Peyer's patch (tissue), 4 donors: ENCODE measurements at regions not wholly inside any gene's neighbourhood (a gene's known extent, or its start where the extent isn't known, plus 50 kb on each side); places are given as distances from the start of the nearest gene placed in this dataset.

Experiments
- POLR2A ChIP-seq, 2 donors: fragments of 450-650 bp; IDR thresholded peaks; one replicate each; pipeline ENCODE4 v1.5.1; 2017; ENCODE audit warnings: antibody characterized with exemption in 2 of 2, mild to moderate bottlenecking in 2 of 2, moderate library complexity in 2 of 2
- TF ChIP-seq, protein P1 (sequence below), 6 experiments: fragments of 450-650 bp in 4 of 6; fragments of 200-600 bp in 2 of 6; sonication (generic) in 1 of 6; IDR thresholded peaks; one replicate each; pipeline ENCODE4 v1.5.1; 2017 to 2019; ENCODE audit warnings: antibody characterized with exemption in 6 of 6, mild to moderate bottlenecking in 3 of 6, moderate library complexity in 1 of 6

DNA sequence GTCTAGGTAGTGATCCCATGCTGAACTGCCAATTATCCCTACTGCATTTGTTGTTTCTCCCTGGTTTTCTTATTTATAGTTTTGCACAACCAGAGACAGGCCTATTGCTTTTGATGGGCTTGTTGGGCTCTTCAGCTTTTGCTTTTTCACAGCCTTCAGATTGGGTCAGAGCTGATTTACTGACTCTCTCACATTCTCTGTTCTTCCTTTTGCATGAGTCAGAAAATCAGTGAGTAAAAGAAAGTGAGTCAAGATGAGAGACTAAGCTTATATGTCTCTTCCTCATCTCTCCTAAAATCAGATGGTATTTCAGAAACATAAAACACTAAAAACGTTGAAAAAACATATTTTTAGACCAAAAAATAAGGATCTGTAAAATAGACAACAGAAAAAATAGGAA is 1135.4 kb downstream of the XPNPEP1 start:
- TF ChIP-seq, protein P1, sequence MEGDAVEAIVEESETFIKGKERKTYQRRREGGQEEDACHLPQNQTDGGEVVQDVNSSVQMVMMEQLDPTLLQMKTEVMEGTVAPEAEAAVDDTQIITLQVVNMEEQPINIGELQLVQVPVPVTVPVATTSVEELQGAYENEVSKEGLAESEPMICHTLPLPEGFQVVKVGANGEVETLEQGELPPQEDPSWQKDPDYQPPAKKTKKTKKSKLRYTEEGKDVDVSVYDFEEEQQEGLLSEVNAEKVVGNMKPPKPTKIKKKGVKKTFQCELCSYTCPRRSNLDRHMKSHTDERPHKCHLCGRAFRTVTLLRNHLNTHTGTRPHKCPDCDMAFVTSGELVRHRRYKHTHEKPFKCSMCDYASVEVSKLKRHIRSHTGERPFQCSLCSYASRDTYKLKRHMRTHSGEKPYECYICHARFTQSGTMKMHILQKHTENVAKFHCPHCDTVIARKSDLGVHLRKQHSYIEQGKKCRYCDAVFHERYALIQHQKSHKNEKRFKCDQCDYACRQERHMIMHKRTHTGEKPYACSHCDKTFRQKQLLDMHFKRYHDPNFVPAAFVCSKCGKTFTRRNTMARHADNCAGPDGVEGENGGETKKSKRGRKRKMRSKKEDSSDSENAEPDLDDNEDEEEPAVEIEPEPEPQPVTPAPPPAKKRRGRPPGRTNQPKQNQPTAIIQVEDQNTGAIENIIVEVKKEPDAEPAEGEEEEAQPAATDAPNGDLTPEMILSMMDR (IDR thresholded peaks at IDR 0.05) = no peak
- TF ChIP-seq POLR2A (IDR thresholded peaks at IDR 0.05) = no peak
